K562 (cell line): ENCODE measurements at regions not wholly inside any gene's neighbourhood (a gene's known extent, or its start where the extent isn't known, plus 50 kb on each side); places are given as distances from the start of the nearest gene placed in this dataset.

Experiments
- CTCF ChIP-seq, 3 experiments: IDR thresholded peaks in 2 of 3; conservative IDR thresholded peaks in 1 of 3; 2 replicates each; pipeline ENCODE4 v1.5.1; 2011 to 2012; ENCODE audit warnings: low read length in 3 of 3, mild to moderate bottlenecking in 3 of 3, control low read depth in 2 of 3, improper control_type of control experiment in 1 of 3, inconsistent platforms in 1 of 3, low read depth in 1 of 3, mixed read lengths in 1 of 3, moderate library complexity in 1 of 3; ENCODE audit not compliant: insufficient read depth in 2 of 3
- FOXA1 ChIP-seq: fragments of 450-650 bp; IDR thresholded peaks from 2 replicates; pipeline ENCODE4 v1.6.1; 2016; ENCODE audit warnings: mild to moderate bottlenecking, borderline replicate concordance
- FOXO4 ChIP-seq: fragments of 450-650 bp; formaldehyde crosslinking; IDR thresholded peaks from 2 replicates; pipeline ENCODE4 v1.4.0; 2020; ENCODE audit warnings: mild to moderate bottlenecking, moderate library complexity
- GABPB2 ChIP-seq: fragments of 250-450 bp; sonication (Bioruptor Pico); conservative IDR thresholded peaks from 2 replicates; pipeline ENCODE4 v1.5.1; 2021; ENCODE audit warnings: mild to moderate bottlenecking
- HNRNPUL1 ChIP-seq: fragments of 200-400 bp; formaldehyde crosslinking; IDR thresholded peaks from 2 replicates; pipeline ENCODE4 v1.6.1; 2017; ENCODE audit warnings: low read length
- IRF1 ChIP-seq: sonication (generic); formaldehyde crosslinking; IDR thresholded peaks from 2 replicates; pipeline ENCODE4 v1.8.0; 2022; ENCODE audit warnings: missing genetic modification reagents, mild to moderate bottlenecking, borderline replicate concordance
- JUNB ChIP-seq: fragments of 450-650 bp; formaldehyde crosslinking; conservative IDR thresholded peaks from 2 replicates; pipeline ENCODE4 v1.4.0; 2020; ENCODE audit warnings: mild to moderate bottlenecking
- POLR2A ChIP-seq: fragments of 450-650 bp; conservative IDR thresholded peaks from 2 replicates; pipeline ENCODE4 v1.6.1; 2016
- POU5F1 ChIP-seq: fragments of 150-350 bp; IDR thresholded peaks from 2 replicates; pipeline ENCODE4 v1.6.1; 2014; ENCODE audit warnings: borderline replicate concordance, low read length, low read depth, mild to moderate bottlenecking; ENCODE audit not compliant: partially characterized antibody
- SIN3B ChIP-seq: fragments of 450-650 bp; IDR thresholded peaks from 2 replicates; pipeline ENCODE4 v1.6.1; 2017; ENCODE audit warnings: low read depth, mild to moderate bottlenecking, moderate library complexity
- SP2 ChIP-seq: IDR thresholded peaks from 2 replicates; pipeline ENCODE4 v1.6.1; 2011; ENCODE audit warnings: mild to moderate bottlenecking, low read depth, low read length, moderate library complexity; ENCODE audit not compliant: poor library complexity, severe bottlenecking; ENCODE audit errors: extremely low read depth
- SRSF1 ChIP-seq: fragments of 200-400 bp; formaldehyde crosslinking; IDR thresholded peaks from 2 replicates; pipeline ENCODE4 v1.6.1; 2017; ENCODE audit warnings: mild to moderate bottlenecking, low read depth, low read length, moderate library complexity
- TBP ChIP-seq: optimal IDR thresholded peaks from 2 replicates; pipeline ENCODE3; 2011; ENCODE audit warnings: low read depth, low read length, improper control_type of control experiment
- ZBTB7A ChIP-seq: IDR thresholded peaks from 2 replicates; pipeline ENCODE4 v1.6.1; 2011; ENCODE audit warnings: low read depth, mild to moderate bottlenecking, low read length, moderate library complexity, borderline replicate concordance; ENCODE audit not compliant: control insufficient read depth

GRCh38 chrX:6748595-6748994 lies 213.7 kb upstream of the VCX3A start:
- TF ChIP-seq SRSF1 (no peak), GABPB2 (CRISPR knock-in tag) (no peak), CTCF (IDR thresholded peaks at IDR 0.05 in 2 of 3, conservative IDR thresholded peaks at IDR 0.05 in 1 of 3; ENCODE audit: insufficient read depth in 2 of 3, low read depth in 1 of 3, low read length in 3 of 3) (no peak), IRF1 (CRISPR knock-in tag) (no peak), TBP (no peak), ZBTB7A (no peak), FOXA1 (no peak), POU5F1 (no peak), FOXO4 (CRISPR knock-in tag) (no peak), POLR2A (no peak), HNRNPUL1 (no peak), SIN3B (no peak), JUNB (CRISPR knock-in tag) (no peak), SP2 (no peak)
